ENCODE measurements at regions not wholly inside any gene's neighbourhood (a gene's known extent, or its start where the extent isn't known, plus 50 kb on each side); places are given as distances from the start of the nearest gene placed in this dataset.
"Not testable (repeated sequence)": the region's sequence is repeated elsewhere in the genome, so short reads cannot be mapped to it uniquely, and the experiment has no call there.

- Histone ChIP-seq H3K4me3 (ENCODE audit: insufficient read depth, low read depth, low read length, poor library complexity, severe bottlenecking) (no peak overlapping the region), H3K9me3 (ENCODE audit: control insufficient read depth, low read length) (no peaks in the 10 kb centered on the region), H3K4me1 (ENCODE audit: control insufficient read depth, insufficient read depth, low read length, poor library complexity, severe bottlenecking) (no peaks in the 10 kb centered on the region), H3K36me3 (ENCODE audit: control insufficient read depth, insufficient read depth, low read length) (no peaks in the 10 kb centered on the region), H3K27me3 (replicated peaks; ENCODE audit: control insufficient read depth, insufficient read depth, low read length, poor library complexity, severe bottlenecking) (no peaks in the 10 kb centered on the region), H3K27ac (ENCODE audit: insufficient read depth, low read length, poor library complexity, severe bottlenecking) (no peak overlapping the region)
- no peak for DNase-seq
Observed at GRCh38 chr9:74172874-74173273, 324.3 kb upstream of the RORB start.

- H3K4me1 ChIP-seq (ENCODE audit: control insufficient read depth, insufficient read depth, low read length, poor library complexity, severe bottlenecking), result no peaks in the 10 kb centered on the region
- no peak for DNase-seq
- no peak overlapping the region for H3K27ac ChIP-seq (ENCODE audit: insufficient read depth, low read length, poor library complexity, severe bottlenecking)
- H3K36me3 ChIP-seq (ENCODE audit: control insufficient read depth, insufficient read depth, low read length), result no peaks in the 10 kb centered on the region
- H3K27me3 ChIP-seq (replicated peaks; ENCODE audit: control insufficient read depth, insufficient read depth, low read length, poor library complexity, severe bottlenecking), result no peaks in the 10 kb centered on the region
- H3K4me3 ChIP-seq (ENCODE audit: insufficient read depth, low read depth, low read length, poor library complexity, severe bottlenecking), result no peak overlapping the region
- no peaks in the 10 kb centered on the region for H3K9me3 ChIP-seq (ENCODE audit: control insufficient read depth, low read length)
Observed at GRCh38 chr9:74173284-74173683, 323.9 kb upstream of the RORB start.

GRCh38 chr9:74197771-74198170 is 299.4 kb upstream of the RORB start:
- not testable (repeated sequence) for H3K36me3 ChIP-seq (ENCODE audit: control insufficient read depth, insufficient read depth, low read length); DNase-seq; H3K4me3 ChIP-seq (ENCODE audit: insufficient read depth, low read depth, low read length, poor library complexity, severe bottlenecking); H3K4me1 ChIP-seq (ENCODE audit: control insufficient read depth, insufficient read depth, low read length, poor library complexity, severe bottlenecking); H3K27ac ChIP-seq (ENCODE audit: insufficient read depth, low read length, poor library complexity, severe bottlenecking); H3K9me3 ChIP-seq (ENCODE audit: control insufficient read depth, low read length); H3K27me3 ChIP-seq (replicated peaks; ENCODE audit: control insufficient read depth, insufficient read depth, low read length, poor library complexity, severe bottlenecking)

DNA sequence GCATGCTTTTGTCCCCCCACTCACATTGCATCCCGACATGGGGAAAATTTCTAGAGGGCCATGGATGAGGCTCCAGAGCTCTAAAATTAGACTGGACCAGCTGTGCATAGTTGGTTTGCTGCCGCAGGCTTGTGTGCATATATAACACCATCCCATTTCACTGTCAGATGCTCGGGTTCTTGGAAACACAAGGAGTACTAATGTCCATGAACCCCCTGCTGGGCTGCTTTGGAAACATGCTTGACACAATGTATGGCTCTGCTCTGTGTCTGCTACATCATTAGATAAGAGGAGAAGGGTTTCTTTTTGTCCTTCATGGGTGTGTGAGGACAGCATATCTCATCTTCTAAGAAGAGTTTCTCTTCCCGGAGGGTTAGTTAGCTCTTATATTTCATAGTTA is 292.1 kb upstream of the RORB start:
- no peak for DNase-seq
- no peaks in the 10 kb centered on the region for H3K27me3 ChIP-seq (replicated peaks; ENCODE audit: control insufficient read depth, insufficient read depth, low read length, poor library complexity, severe bottlenecking)
- no peak overlapping the region for H3K4me3 ChIP-seq (ENCODE audit: insufficient read depth, low read depth, low read length, poor library complexity, severe bottlenecking)
- H3K4me1 ChIP-seq (ENCODE audit: control insufficient read depth, insufficient read depth, low read length, poor library complexity, severe bottlenecking), result no peaks in the 10 kb centered on the region
- no peaks in the 10 kb centered on the region for H3K36me3 ChIP-seq (ENCODE audit: control insufficient read depth, insufficient read depth, low read length)
- H3K27ac ChIP-seq (ENCODE audit: insufficient read depth, low read length, poor library complexity, severe bottlenecking), result no peak overlapping the region
- H3K9me3 ChIP-seq (ENCODE audit: control insufficient read depth, low read length), result no peaks in the 10 kb centered on the region

- no peak for DNase-seq
Observed at GRCh38 chr9:74218385-74219063, 278.6 kb upstream of the RORB start.

GRCh38 chr9:74220327-74220726 is 276.8 kb upstream of the RORB start:
- no peaks in the 10 kb centered on the region for H3K36me3 ChIP-seq (ENCODE audit: control insufficient read depth, insufficient read depth, low read length)
- no peaks in the 10 kb centered on the region for H3K27me3 ChIP-seq (replicated peaks; ENCODE audit: control insufficient read depth, insufficient read depth, low read length, poor library complexity, severe bottlenecking)
- no peak overlapping the region for H3K27ac ChIP-seq (ENCODE audit: insufficient read depth, low read length, poor library complexity, severe bottlenecking)
- no peaks in the 10 kb centered on the region for H3K9me3 ChIP-seq (ENCODE audit: control insufficient read depth, low read length)
- H3K4me3 ChIP-seq (ENCODE audit: insufficient read depth, low read depth, low read length, poor library complexity, severe bottlenecking), result no peak overlapping the region
- no peaks in the 10 kb centered on the region for H3K4me1 ChIP-seq (ENCODE audit: control insufficient read depth, insufficient read depth, low read length, poor library complexity, severe bottlenecking)
- no peak for DNase-seq

More at GRCh38 chr9:74218385-74219063, 278.6 kb upstream of the RORB start:
- Histone ChIP-seq H3K4me1 (ENCODE audit: control insufficient read depth, insufficient read depth, low read length, poor library complexity, severe bottlenecking) (no peaks in the 10 kb centered on the region), H3K27me3 (replicated peaks; ENCODE audit: control insufficient read depth, insufficient read depth, low read length, poor library complexity, severe bottlenecking) (no peaks in the 10 kb centered on the region), H3K4me3 (ENCODE audit: insufficient read depth, low read depth, low read length, poor library complexity, severe bottlenecking) (no peak overlapping the region), H3K36me3 (ENCODE audit: control insufficient read depth, insufficient read depth, low read length) (no peaks in the 10 kb centered on the region), H3K27ac (ENCODE audit: insufficient read depth, low read length, poor library complexity, severe bottlenecking) (no peak overlapping the region), H3K9me3 (ENCODE audit: control insufficient read depth, low read length) (no peaks in the 10 kb centered on the region)

- H3K9me3 ChIP-seq (ENCODE audit: control insufficient read depth, low read length), result no peaks in the 10 kb centered on the region
- no peaks in the 10 kb centered on the region for H3K4me1 ChIP-seq (ENCODE audit: control insufficient read depth, insufficient read depth, low read length, poor library complexity, severe bottlenecking)
- H3K36me3 ChIP-seq (ENCODE audit: control insufficient read depth, insufficient read depth, low read length), result no peaks in the 10 kb centered on the region
- H3K4me3 ChIP-seq (ENCODE audit: insufficient read depth, low read depth, low read length, poor library complexity, severe bottlenecking), result no peak overlapping the region
- H3K27ac ChIP-seq (ENCODE audit: insufficient read depth, low read length, poor library complexity, severe bottlenecking), result no peak overlapping the region
- DNase-seq, result no peak
- no peaks in the 10 kb centered on the region for H3K27me3 ChIP-seq (replicated peaks; ENCODE audit: control insufficient read depth, insufficient read depth, low read length, poor library complexity, severe bottlenecking)
Observed at GRCh38 chr9:74236857-74237256, 260.3 kb upstream of the RORB start.

DNA sequence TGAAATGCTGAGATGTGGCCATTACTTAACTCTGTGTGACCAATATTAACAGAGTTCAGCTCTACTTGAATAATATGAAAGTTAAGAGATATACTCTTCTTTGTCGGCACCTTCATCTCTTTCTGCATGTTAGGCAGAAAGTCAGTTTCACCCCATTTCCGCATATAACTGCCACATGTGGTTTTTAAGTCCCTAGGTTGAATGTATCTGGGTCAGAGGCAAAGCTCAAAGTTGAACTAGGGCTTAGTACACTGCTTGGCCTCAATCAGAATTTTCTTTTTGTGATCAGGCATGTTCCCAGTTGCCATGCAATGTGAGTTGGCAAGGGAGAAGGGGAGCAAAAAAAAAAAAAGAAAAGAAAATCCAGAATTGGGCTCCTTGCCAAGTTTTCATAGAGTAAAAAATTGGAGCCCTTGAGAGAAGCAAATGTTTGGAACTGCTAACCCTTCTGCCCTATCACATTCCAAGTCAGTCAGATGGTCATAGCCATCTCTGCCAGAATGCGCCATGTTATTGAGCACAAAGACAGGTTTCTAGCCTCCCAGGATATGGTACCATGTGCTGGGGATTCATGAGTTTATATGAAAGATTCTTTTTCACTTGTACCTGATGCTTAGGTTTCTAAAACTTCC is 251.2 kb upstream of the RORB start:
- Histone ChIP-seq H3K36me3 (ENCODE audit: control insufficient read depth, insufficient read depth, low read length) (no peaks in the 10 kb centered on the region), H3K27me3 (replicated peaks; ENCODE audit: control insufficient read depth, insufficient read depth, low read length, poor library complexity, severe bottlenecking) (no peaks in the 10 kb centered on the region), H3K4me1 (ENCODE audit: control insufficient read depth, insufficient read depth, low read length, poor library complexity, severe bottlenecking) (no peaks in the 10 kb centered on the region), H3K4me3 (ENCODE audit: insufficient read depth, low read depth, low read length, poor library complexity, severe bottlenecking) (no peak overlapping the region), H3K27ac (ENCODE audit: insufficient read depth, low read length, poor library complexity, severe bottlenecking) (no peak overlapping the region), H3K9me3 (ENCODE audit: control insufficient read depth, low read length) (no peaks in the 10 kb centered on the region)
- no peak for DNase-seq

- no peak overlapping the region for H3K27ac ChIP-seq (ENCODE audit: insufficient read depth, low read length, poor library complexity, severe bottlenecking)
- H3K36me3 ChIP-seq (ENCODE audit: control insufficient read depth, insufficient read depth, low read length), result no peaks in the 10 kb centered on the region
- H3K9me3 ChIP-seq (ENCODE audit: control insufficient read depth, low read length), result no peaks in the 10 kb centered on the region
- H3K27me3 ChIP-seq (replicated peaks; ENCODE audit: control insufficient read depth, insufficient read depth, low read length, poor library complexity, severe bottlenecking), result no peaks in the 10 kb centered on the region
- no peaks in the 10 kb centered on the region for H3K4me1 ChIP-seq (ENCODE audit: control insufficient read depth, insufficient read depth, low read length, poor library complexity, severe bottlenecking)
- DNase-seq, result no peak
- no peak overlapping the region for H3K4me3 ChIP-seq (ENCODE audit: insufficient read depth, low read depth, low read length, poor library complexity, severe bottlenecking)
Observed at GRCh38 chr9:74255489-74255984, 241.6 kb upstream of the RORB start.

- H3K27ac ChIP-seq (ENCODE audit: insufficient read depth, low read length, poor library complexity, severe bottlenecking), result no peak overlapping the region
- no peaks in the 10 kb centered on the region for H3K4me1 ChIP-seq (ENCODE audit: control insufficient read depth, insufficient read depth, low read length, poor library complexity, severe bottlenecking)
Observed at GRCh38 chr9:74275872-74276508, 221.1 kb upstream of the RORB start.

More at GRCh38 chr9:74275872-74276508, 221.1 kb upstream of the RORB start:
- no peak for DNase-seq
- Histone ChIP-seq H3K9me3 (ENCODE audit: control insufficient read depth, low read length) (no peaks in the 10 kb centered on the region), H3K27me3 (replicated peaks; ENCODE audit: control insufficient read depth, insufficient read depth, low read length, poor library complexity, severe bottlenecking) (no peaks in the 10 kb centered on the region), H3K4me3 (ENCODE audit: insufficient read depth, low read depth, low read length, poor library complexity, severe bottlenecking) (no peak overlapping the region), H3K36me3 (ENCODE audit: control insufficient read depth, insufficient read depth, low read length) (no peaks in the 10 kb centered on the region)

Measured in effector memory CD4-positive, alpha-beta T cell (primary cell).